A673 (cell line): ENCODE measurements at regions not wholly inside any gene's neighbourhood (a gene's known extent, or its start where the extent isn't known, plus 50 kb on each side); places are given as distances from the start of the nearest gene placed in this dataset.

Source experiments
- BruUV-seq: library from RNA; stranded (reverse); fragments of 400-500 nt; replicated peaks from 2 replicates; lab custom pipeline; 2021; lab: Mats Ljungman, UMichigan
- CTCF ChIA-PET: fragments of 300-600 bp; sonication (Branson Sonifier 250); formaldehyde crosslinking; loops from one replicate; lab custom pipeline; 2022; ENCODE audit warnings: antibody characterized with exemption; lab: Charles Lee
- POLR2A ChIA-PET: fragments of 300-600 bp; sonication (Branson Sonifier 250); formaldehyde crosslinking; loops from one replicate; lab custom pipeline; 2022; ENCODE audit warnings: antibody characterized with exemption; ENCODE audit not compliant: low non-redundant PET; lab: Charles Lee
- DNase-seq: peaks from one replicate; pipeline ENCODE4 v3.0.0-alpha.2; 2015; ENCODE audit warnings: low spot score
- H3K27ac ChIP-seq: fragments of 200-600 bp; sonication (generic); 2 replicates; pipeline ENCODE4 v1.5.1; 2016; ENCODE audit warnings: mixed run types, low read depth, mild to moderate bottlenecking, mixed read lengths, antibody characterized with exemption, low read length; ENCODE audit not compliant: poor library complexity, severe bottlenecking
- H3K27me3 ChIP-seq: fragments of 200-600 bp; sonication (generic); replicated peaks from 2 replicates; pipeline ENCODE4 v1.6.1; 2017; ENCODE audit warnings: mixed run types, low read depth, mild to moderate bottlenecking, mixed read lengths, antibody characterized with exemption, low read length; ENCODE audit not compliant: insufficient read depth, poor library complexity
- H3K36me3 ChIP-seq: fragments of 200-600 bp; sonication (generic); 2 replicates; pipeline ENCODE4 v1.6.1; 2016; ENCODE audit warnings: mixed run types, mild to moderate bottlenecking, mixed read lengths, antibody characterized with exemption, low read length; ENCODE audit not compliant: insufficient read depth, poor library complexity, severe bottlenecking
- H3K4me1 ChIP-seq: fragments of 200-600 bp; sonication (generic); 2 replicates; pipeline ENCODE4 v1.6.1; 2017; ENCODE audit warnings: mixed run types, mild to moderate bottlenecking, mixed read lengths, antibody characterized with exemption, low read length; ENCODE audit not compliant: insufficient read depth, poor library complexity, severe bottlenecking
- H3K4me3 ChIP-seq: fragments of 200-600 bp; sonication (generic); 2 replicates; pipeline ENCODE4 v1.5.1; 2016; ENCODE audit warnings: low read depth, mixed run types, mild to moderate bottlenecking, mixed read lengths, low read length; ENCODE audit not compliant: poor library complexity, severe bottlenecking
- H3K9me3 ChIP-seq: fragments of 200-600 bp; sonication (generic); 2 replicates; pipeline ENCODE4 v1.6.1; 2016; ENCODE audit warnings: mixed run types, low read depth, mild to moderate bottlenecking, mixed read lengths, antibody characterized with exemption, low read length; ENCODE audit not compliant: poor library complexity, severe bottlenecking
- CTCF ChIP-seq: fragments of 300-800, 200-600 bp; sonication (generic); conservative IDR thresholded peaks from 2 replicates; pipeline ENCODE4 v1.5.1; 2017; ENCODE audit warnings: low read depth, mild to moderate bottlenecking, antibody characterized with exemption, low read length, moderate library complexity, mixed read lengths
- EZH2 ChIP-seq: fragments of 200-600 bp; sonication (generic); IDR thresholded peaks from 2 replicates; pipeline ENCODE4 v1.6.1; 2017; ENCODE audit warnings: borderline replicate concordance, low read depth, mild to moderate bottlenecking, mixed read lengths, antibody characterized with exemption, low read length; ENCODE audit not compliant: poor library complexity, severe bottlenecking
- intact Hi-C: fragments of 100-400 bp; cut with micrococcal nuclease; formaldehyde crosslinking; loops from one replicate; pipeline ENCODE4 v1.10.0; 2022; ENCODE audit not compliant: unreplicated experiment

- ChIA-PET CTCF (no interaction called here), POLR2A (no interaction called here)
- intact Hi-C loops, result no loop called here
- H3K36me3 ChIP-seq, result no peaks in the 10 kb centered on the region
- no peak for DNase-seq
- H3K27me3 ChIP-seq, result no peaks in the 10 kb centered on the region
- no peaks in the 10 kb centered on the region for H3K9me3 ChIP-seq
- no peak overlapping the region for H3K4me3 ChIP-seq
- BruUV-seq, result no TSS peak
- H3K27ac ChIP-seq, result no peak overlapping the region
- TF ChIP-seq EZH2 (no peak), CTCF (no peak)
- H3K4me1 ChIP-seq, result peaks cover 9% of the 10 kb centered on the region
These were observed 392.6 kb downstream of the RFPL4B start for GRCh38 chr6:112739766-112740165.

GRCh38 chr6:112743323-112743722, 396.2 kb downstream of the RFPL4B start:
- H3K27ac ChIP-seq, result no peak overlapping the region
- H3K4me1 ChIP-seq, result peaks cover 9% of the 10 kb centered on the region
- peak; percentile 64 for DNase-seq
- H3K27me3 ChIP-seq, result no peaks in the 10 kb centered on the region
- no peaks in the 10 kb centered on the region for H3K36me3 ChIP-seq
- no peaks in the 10 kb centered on the region for H3K9me3 ChIP-seq
- TF ChIP-seq EZH2 (no peak), CTCF (no peak)
- BruUV-seq, result no TSS peak
- CTCF ChIA-PET, result no interaction called here
- POLR2A ChIA-PET, result no interaction called here
- H3K4me3 ChIP-seq, result no peak overlapping the region
- intact Hi-C loops, result no loop called here

- no TSS peak for BruUV-seq
These were observed 397.7 kb downstream of the RFPL4B start for GRCh38 chr6:112744827-112745226.

More at GRCh38 chr6:112744827-112745226, 397.7 kb downstream of the RFPL4B start:
- no peaks in the 10 kb centered on the region for H3K27me3 ChIP-seq
- TF ChIP-seq CTCF, result no peak
- no peak for TF ChIP-seq EZH2
- POLR2A ChIA-PET, result no interaction called here
- no peaks in the 10 kb centered on the region for H3K36me3 ChIP-seq
- peaks cover 9% of the 10 kb centered on the region for H3K4me1 ChIP-seq
- H3K9me3 ChIP-seq, result no peaks in the 10 kb centered on the region
- intact Hi-C loops, result no loop called here
- H3K4me3 ChIP-seq, result no peak overlapping the region
- CTCF ChIA-PET, result no interaction called here
- no peak for DNase-seq
- no peak overlapping the region for H3K27ac ChIP-seq
